Activated naive CD4-positive, alpha-beta T cell treated with anti-CD3 and anti-CD28 coated beads, Interleukin-2, amount 50 U/mL, for 72 hours (primary cell): ENCODE measurements at regions not wholly inside any gene's neighbourhood (a gene's known extent, or its start where the extent isn't known, plus 50 kb on each side); places are given as distances from the start of the nearest gene placed in this dataset.
"Not testable (repeated sequence)": the region's sequence is repeated elsewhere in the genome, so short reads cannot be mapped to it uniquely, and the experiment has no call there.

Experiments used
- ATAC-seq, 2 donors: fragments of 150-1000 bp; cut with Tn5 transposase; 2 replicates each; pipeline ENCODE4 v1.10.0; 2021; ENCODE audit warnings: mild to moderate bottlenecking in 2 of 2, moderate library complexity in 2 of 2
- DNase-seq, 2 donors: peaks; one replicate each; pipeline ENCODE4 v3.0.0; 2021 to 2022; ENCODE audit warnings: low spot score in 2 of 2
- H3K27ac Mint-ChIP-seq, 2 donors: one replicate each; pipeline ENCODE4 v1.8.0; 2022; ENCODE audit warnings: mild to moderate bottlenecking in 2 of 2, mixed read lengths in 2 of 2
- H3K36me3 Mint-ChIP-seq, 2 donors: one replicate each; pipeline ENCODE4 v1.8.0; 2022; ENCODE audit warnings: mixed read lengths in 2 of 2
- H3K9me3 Mint-ChIP-seq, 2 donors: one replicate each; pipeline ENCODE4 v1.8.0; 2022; ENCODE audit warnings: mixed read lengths in 2 of 2

DNA sequence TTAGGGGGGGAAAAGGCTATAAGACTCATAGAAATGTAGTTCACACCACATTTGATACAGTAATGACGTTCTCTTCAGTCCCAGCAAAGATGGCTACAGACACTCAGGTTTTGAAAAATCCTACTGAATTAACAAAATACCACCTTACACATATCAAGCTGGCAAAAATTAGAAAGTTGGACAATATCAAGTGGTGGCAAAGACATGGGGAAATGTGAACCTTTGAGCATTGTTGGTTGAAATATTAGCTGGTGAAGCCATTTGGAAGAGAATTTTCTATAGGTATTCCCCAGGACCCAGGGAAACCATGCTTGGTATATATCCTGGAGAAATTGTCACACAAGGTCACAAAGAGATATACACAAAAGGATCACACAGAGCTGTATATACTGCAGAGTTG, 163.0 kb downstream of the ADSS2 start:
- Mint-ChIP-seq H3K9me3 (peaks cover 0 to 5% of the 10 kb centered on the region in 2 donors), H3K36me3 (no peaks in the 10 kb centered on the region), H3K27ac (no peak overlapping the region)
- no peak for ATAC-seq
- no peak for DNase-seq

DNA sequence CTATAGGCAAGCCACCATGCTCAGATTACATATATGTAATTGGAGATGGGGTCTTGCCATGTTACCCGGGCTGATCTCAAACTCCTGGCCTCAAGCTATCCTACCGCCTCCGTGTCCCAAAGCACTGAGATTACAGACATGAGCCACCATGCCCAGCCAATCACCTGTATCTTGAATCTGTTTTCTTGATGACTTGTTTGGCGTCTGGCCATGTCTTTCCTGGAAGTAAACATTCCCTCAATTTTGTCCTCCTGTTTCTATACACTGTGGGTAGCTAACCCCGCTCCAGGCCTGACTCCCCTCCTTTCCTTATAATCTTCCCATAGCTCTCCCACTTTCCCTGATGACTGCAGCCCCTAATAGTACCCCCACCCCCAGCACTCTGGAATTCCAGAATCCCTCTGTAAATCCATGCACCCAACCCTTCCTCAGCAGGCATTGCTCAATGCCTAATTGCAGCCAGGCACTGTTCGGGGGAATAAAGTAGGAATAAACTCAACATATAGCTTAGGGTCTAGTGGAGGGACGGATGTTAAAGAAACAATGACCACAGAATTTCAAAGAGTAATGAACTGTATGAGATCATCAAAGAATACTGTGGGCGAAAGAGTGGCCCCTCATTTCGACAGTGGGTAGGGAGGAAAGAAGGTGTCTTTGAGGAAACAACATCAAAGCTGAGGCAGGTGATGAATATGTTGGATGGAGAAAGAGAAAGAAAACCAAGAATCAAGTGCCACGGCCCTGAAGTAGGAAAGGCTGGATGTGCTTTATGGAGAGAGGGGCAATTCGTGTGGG, 161.5 kb downstream of the ADSS2 start:
- H3K27ac Mint-ChIP-seq, result no peak overlapping the region
- H3K9me3 Mint-ChIP-seq, result peaks cover 0 to 5% of the 10 kb centered on the region in 2 donors
- ATAC-seq (no peak), DNase-seq (no peak)
- no peaks in the 10 kb centered on the region for H3K36me3 Mint-ChIP-seq

DNA sequence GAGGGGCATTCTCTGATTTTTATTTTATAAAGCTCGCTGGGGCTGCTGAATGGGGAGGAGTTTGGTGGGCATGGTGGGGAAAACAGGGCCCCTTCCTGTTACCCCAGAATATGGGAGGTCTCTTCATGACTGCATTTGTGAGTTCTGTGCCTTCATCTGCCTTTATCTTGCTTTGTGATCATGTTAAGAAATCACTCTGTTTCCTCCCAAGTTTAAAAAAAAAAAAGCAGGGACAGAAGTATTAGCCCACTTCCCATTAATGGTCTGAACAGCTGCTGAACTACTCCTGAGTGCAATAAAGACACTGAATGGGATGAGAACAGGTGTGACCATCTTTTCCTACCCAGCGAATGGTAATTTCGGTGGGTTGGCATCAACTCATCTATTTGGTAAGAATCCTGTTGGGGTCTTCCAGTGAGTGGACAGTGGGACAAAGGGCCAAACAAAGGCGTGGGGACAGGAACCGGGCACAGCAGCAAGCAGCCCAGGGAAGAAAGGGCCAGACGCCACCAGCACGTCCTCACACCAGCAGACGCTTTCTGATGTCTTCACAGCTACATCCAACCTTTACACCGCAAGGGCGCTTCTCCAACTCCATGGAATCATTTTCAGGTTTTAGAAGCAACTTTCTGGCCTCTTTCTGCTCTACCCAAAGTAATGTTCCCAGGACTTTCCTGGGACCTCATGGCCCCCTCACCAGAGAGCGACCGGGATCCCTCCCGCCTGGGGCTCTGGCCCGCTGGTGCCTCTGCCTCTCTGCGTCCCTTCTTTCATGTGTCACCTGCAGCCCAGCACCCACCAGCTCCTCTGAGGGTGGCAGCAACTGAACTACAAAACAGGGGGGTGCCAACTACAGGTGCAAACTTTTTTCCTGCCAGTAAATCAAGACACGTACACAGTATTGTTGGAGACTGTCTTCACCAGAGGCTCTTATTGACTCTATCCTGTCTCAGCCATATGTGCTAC, 160.2 kb downstream of the ADSS2 start:
- Mint-ChIP-seq H3K36me3 (no peaks in the 10 kb centered on the region), H3K27ac (no peak overlapping the region), H3K9me3 (peaks cover 0 to 5% of the 10 kb centered on the region in 2 donors)
- ATAC-seq (no peak), DNase-seq (no peak)

DNA sequence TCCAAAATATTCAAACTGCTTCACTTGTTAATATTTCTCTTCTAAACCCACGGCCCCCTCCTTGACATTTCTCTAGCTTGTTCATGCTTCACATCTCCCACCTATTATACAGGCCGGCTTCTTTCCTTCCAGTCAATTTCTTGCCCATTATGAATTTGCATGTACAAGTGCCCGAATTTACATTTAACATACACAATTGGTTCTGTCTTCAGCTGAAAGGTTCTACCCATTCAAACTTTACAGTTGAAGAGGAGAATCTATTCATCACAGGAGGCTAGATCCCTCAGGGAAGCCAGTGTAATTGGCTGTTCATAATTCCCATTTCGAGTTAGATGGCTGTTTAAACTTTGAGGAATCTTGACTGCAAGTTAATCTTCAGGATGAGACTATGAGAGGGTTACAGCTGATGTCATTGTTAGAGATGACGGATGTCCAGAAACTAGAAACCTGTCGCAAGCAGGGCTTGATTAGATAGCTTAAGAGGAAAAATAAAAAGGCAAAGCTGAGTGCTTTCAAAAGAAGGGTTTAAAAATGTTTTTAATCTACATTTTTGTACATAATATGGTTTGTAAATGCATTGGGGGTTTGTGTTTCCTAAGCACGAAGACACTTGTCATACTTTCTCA, 157.0 kb downstream of the ADSS2 start:
- no peaks in the 10 kb centered on the region for H3K36me3 Mint-ChIP-seq
- no peak for ATAC-seq

DNA sequence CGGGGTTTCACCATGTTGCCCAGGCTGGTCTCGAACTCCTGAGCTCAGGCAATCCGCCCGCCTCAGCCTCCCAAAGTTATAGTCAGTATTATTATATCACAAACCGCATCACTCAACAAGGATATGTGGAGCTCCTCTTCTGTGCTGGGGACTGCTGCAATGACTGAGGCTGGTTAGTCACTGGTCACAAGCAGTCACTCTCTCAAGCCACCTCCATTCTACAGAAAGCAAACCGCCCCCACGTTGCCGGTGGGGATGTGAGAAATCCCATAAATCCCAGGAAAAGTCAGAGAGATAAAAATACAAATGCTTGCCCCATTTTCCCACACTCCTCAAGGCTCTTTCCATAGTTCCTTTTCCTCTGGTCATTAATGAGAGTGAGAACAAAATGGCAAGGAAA, 155.7 kb downstream of the ADSS2 start:
- Mint-ChIP-seq H3K9me3 (no peaks in the 10 kb centered on the region), H3K36me3 (no peaks in the 10 kb centered on the region), H3K27ac (no peak overlapping the region)
- ATAC-seq (no peak), DNase-seq (no peak)

More for the DNA sequence above, 157.0 kb downstream of the ADSS2 start:
- DNase-seq, result no peak
- Mint-ChIP-seq H3K27ac (no peak overlapping the region), H3K9me3 (no peaks in the 10 kb centered on the region)

DNA sequence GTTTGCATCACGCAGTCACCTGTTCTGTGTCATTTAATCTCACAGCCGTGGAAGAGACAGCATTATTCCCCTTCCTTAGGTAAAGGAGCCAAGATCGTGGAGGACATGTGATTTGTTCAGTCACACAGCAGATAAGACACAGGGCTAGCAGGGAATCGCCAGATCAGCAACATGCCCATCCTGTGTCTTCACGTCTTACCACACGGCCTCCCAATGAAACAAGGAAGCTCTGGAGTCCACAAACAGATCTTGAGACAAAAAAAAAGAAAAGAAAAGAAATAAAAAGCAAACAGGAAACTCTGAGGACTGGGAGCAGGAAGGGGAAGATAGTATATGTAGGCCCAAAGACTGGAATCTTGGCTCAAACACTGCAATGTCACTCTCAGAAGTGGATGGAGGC, 155.3 kb downstream of the ADSS2 start:
- ATAC-seq, result no peak
- no peak overlapping the region for H3K27ac Mint-ChIP-seq

DNA sequence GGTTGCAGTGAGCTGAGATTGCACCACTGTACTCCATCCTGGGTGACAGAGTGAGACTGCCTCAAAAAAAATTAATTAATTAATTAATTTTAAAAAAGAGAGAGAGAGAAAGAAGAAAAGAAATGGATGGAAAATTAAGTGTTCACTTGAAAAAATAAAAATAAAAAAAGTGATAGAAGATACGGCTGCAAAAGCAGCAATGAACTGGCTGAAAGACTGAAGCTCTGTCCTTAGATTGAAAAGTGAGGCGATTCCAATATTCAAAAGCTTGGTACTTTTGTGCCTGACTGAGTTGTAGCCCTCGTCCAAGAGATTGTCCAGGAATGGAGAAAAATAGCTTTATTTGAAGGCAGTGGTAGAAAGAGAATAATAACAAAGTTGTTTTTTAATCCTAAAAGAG, 154.6 kb downstream of the ADSS2 start:
- ATAC-seq (no peak), DNase-seq (no peak)
- H3K36me3 Mint-ChIP-seq, result no peaks in the 10 kb centered on the region
- H3K27ac Mint-ChIP-seq, result no peak overlapping the region
- H3K9me3 Mint-ChIP-seq, result no peaks in the 10 kb centered on the region

More for the DNA sequence above, 155.3 kb downstream of the ADSS2 start:
- Mint-ChIP-seq H3K9me3 (no peaks in the 10 kb centered on the region), H3K36me3 (no peaks in the 10 kb centered on the region)
- no peak for DNase-seq

DNA sequence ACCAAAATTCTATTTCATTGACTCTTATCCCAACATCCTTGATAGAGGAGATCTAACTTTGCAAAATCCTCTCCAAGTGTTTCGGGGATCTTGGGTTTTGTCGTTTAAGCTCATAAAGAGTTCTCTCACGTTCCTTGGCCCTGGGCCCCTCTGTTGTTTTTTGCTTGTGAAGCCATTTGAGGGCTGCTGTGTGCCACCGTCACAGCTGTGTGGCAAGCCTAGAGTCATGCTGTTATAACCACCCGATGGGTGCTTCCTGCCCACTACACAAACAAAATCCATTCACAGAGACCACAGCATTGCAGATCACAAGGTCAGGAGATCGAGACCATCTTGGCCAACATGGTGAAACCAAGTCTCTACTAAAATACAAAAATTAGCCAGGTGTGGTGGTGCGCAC, 154.1 kb downstream of the ADSS2 start:
- DNase-seq, result no peak
- no peaks in the 10 kb centered on the region for H3K9me3 Mint-ChIP-seq
- no peaks in the 10 kb centered on the region for H3K36me3 Mint-ChIP-seq
- no peak for ATAC-seq
- H3K27ac Mint-ChIP-seq, result no peak overlapping the region

DNA sequence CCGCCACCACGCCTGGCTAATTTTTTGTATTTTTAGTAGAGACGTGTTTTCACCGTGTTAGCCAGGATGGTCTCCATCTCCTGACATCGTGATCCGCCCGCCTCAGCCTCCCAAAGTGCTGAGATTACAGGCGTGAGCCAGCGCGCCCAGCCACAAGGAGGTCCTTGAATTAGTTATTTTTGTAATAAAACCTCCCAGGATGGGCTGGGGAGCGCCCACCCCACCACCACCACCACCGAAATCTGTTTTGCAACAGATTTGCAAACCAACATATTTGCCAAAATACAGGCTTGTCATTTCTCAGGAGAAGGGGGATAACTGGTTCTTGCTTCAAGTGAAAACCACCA, 151.7 kb downstream of the ADSS2 start:
- not testable (repeated sequence) for H3K36me3 Mint-ChIP-seq, ATAC-seq, DNase-seq, H3K9me3 Mint-ChIP-seq
- H3K27ac Mint-ChIP-seq, result peak overlapping the region in 1 of 2 donors; percentile 73

DNA sequence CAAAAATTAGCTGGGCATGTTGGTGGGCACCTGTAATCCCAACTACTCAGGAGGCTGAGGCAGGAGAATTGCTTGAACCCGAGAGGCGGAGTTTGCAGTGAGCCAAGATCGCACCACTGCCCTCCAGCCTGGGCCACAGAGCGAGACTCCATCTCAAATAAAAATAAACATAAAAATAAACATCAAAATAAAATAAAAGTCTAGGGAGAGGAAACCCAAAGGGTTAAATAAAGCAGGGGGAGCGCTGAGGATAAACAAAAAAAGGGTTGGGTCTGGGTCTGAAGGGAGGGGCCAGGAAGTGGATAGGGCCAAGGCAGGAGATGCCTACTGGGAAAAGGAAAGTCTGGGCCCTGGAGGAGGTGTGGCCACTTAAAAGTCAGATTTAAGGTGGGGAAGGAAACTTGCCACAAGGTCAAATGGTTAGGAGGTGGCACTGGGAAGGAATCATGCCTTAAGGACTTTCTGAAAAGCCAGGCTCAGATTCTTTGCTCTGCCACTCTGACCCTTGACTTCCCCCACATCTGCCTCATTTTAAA, 150.0 kb downstream of the ADSS2 start:
- no peak for ATAC-seq
- no peak for DNase-seq
- Mint-ChIP-seq H3K36me3 (no peaks in the 10 kb centered on the region), H3K27ac (peak overlapping the region in 1 of 2 donors; percentile 53), H3K9me3 (peaks cover 0 to 4% of the 10 kb centered on the region in 2 donors)

DNA sequence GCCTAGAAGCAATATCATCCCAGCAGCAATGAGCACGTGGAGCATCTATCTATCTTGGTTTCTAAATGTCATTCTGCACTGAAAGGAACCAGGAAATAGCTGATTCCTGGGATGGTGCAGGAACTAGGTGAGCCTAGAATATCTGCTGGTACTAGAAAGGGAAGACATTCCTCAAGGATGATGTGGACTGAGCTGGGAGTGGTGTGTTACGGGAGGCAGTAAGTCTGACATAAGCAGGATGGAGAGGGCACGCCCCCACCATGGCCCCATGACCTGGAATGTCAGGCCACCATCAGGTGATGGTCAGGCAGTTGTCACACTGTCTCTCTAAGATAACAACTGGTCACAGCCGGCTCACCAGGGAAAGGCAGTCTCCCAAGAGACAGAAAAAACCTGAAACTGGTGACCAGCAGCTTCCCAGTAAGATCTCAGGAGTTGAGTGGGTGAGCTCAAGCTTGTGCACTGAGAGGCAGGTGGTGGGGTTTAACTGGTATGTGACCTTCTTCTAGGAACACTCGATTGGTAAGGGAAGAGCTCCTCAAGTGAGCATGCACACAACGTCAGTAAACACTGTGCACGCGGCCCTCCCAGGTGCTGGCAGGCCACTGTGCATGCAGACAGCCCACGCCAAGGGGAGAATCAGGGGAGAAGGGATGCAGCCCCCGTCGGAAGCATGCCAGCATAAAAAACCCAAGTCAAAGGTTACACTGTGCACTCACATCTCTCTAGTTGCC, 148.7 kb downstream of the ADSS2 start:
- no peak for DNase-seq
- ATAC-seq, result no peak
- peaks cover 0 to 8% of the 10 kb centered on the region in 2 donors for H3K9me3 Mint-ChIP-seq
- H3K27ac Mint-ChIP-seq, result no peak overlapping the region
- H3K36me3 Mint-ChIP-seq, result peaks cover 0 to 5% of the 10 kb centered on the region in 2 donors

DNA sequence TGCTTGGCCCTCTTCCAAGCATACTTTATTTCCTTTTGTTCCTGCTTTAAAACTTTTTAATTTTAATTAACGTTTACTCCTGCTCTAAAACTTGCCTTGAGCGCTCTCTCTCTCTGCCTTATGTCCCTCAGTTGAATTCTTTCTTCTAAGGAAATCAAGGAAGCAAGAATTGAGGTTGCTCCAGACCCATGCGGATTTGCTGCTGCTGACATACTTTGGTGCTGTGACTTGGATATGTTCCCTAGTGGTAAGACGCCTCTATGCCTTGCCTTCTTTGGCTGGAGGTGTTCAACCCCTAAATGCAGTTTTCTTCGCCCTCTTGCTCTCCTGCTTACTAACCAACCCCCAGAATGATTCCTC, 148.1 kb downstream of the ADSS2 start:
- DNase-seq (no peak), ATAC-seq (no peak)
- Mint-ChIP-seq H3K36me3 (peaks cover 0 to 6% of the 10 kb centered on the region in 2 donors), H3K9me3 (peaks cover 0 to 8% of the 10 kb centered on the region in 2 donors), H3K27ac (no peak overlapping the region)

DNA sequence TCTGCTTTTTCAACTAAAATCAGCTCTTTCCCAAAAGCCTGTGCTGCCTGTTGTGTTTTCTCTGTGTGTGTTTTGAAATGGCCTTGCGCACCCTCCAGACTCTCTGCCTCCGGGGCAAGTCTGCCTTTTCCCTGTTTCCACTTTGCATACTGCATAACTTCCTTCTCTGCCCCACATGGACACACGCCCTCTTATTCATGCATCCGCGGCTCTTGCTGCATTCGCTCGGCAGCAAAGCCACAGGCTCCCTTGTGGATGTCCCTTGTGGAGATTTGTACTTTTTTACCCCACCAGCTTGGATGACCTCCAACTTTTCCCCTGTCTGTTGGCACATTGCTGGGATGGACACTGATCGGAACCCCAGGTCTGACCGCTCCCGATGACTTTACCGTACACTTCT, 147.6 kb downstream of the ADSS2 start:
- H3K9me3 Mint-ChIP-seq, result peaks cover 0 to 8% of the 10 kb centered on the region in 2 donors
- H3K36me3 Mint-ChIP-seq, result peaks cover 0 to 6% of the 10 kb centered on the region in 2 donors
- H3K27ac Mint-ChIP-seq, result no peak overlapping the region
- DNase-seq (no peak), ATAC-seq (no peak)

DNA sequence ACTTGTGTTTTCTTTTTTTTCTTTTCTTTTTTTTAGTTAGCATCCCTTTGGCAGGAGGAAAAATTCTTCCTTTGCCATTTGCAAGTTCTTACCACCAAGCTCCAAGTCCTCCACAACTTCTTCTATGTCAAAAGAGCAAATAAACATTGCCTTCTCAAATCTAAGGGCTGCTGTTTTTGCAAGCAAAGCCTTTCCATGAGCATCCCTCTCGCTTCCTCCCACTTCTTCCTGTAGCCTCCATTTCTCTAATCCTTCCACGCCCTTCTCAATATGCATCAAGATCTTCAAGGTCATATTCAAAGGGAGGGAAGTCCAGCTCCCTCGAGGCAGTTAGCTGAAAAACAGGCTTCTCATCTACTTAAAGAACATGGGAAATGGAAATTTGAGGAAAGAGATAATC, 147.1 kb downstream of the ADSS2 start:
- ATAC-seq (no peak), DNase-seq (no peak)
- peaks cover 0 to 8% of the 10 kb centered on the region in 2 donors for H3K9me3 Mint-ChIP-seq
- no peak overlapping the region for H3K27ac Mint-ChIP-seq
- peaks cover 0 to 6% of the 10 kb centered on the region in 2 donors for H3K36me3 Mint-ChIP-seq

DNA sequence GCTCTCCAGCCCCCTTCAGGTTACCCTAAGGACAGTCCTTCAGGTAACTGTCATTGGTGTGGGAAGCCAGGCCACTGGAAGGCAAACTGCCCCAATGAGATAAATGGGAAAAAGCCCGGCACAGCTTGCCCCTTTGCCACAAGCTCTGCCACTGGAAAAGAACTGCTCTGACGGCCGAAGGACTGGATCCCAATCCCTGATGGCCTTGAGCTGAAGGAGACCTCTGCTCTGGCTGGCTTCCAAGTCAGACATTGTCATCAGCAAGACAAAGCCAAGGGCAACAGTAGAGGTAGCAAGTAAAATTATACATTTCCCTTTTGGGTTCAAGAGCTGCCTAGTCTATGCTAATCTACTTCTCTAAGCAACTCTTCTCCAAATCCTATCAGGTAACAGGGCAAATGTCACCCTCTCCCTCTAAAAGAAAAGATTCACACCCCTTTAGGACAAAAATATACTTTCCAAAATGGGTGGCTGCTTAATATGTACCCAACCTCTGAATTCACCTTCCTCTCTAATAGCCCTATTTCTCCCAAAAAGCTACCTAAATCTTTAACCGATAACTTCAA, 145.8 kb downstream of the ADSS2 start:
- ATAC-seq (no peak), DNase-seq (no peak)
- Mint-ChIP-seq H3K36me3 (peaks cover 0 to 6% of the 10 kb centered on the region in 2 donors), H3K9me3 (peaks cover 0 to 12% of the 10 kb centered on the region in 2 donors), H3K27ac (no peak overlapping the region)

DNA sequence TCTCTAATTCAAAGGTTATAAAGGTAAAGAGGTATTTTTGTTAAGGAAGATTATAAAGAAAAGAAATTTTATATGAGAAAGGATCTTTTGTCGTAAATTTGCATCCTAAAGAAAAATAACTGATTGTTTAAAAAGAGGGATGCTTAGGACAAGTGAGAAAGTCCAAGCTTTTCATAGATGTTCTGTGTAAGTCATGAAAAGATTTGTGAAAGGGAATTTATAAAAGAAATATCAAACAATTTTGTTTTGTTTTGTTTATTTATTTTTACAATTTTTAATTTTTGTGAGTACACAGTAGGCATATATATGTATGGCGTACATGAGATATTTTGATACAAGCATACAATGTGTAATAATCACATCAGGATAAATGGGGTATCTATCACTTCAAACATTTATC, 145.2 kb downstream of the ADSS2 start:
- Mint-ChIP-seq H3K36me3 (peaks cover 0 to 6% of the 10 kb centered on the region in 2 donors), H3K9me3 (peaks cover 0 to 16% of the 10 kb centered on the region in 2 donors)

More for the DNA sequence above, 145.2 kb downstream of the ADSS2 start:
- no peak overlapping the region for H3K27ac Mint-ChIP-seq
- DNase-seq (no peak), ATAC-seq (no peak)
